ENCODE measurements at regions not wholly inside any gene's neighbourhood (a gene's known extent, or its start where the extent isn't known, plus 50 kb on each side); places are given as distances from the start of the nearest gene placed in this dataset.

DNA sequence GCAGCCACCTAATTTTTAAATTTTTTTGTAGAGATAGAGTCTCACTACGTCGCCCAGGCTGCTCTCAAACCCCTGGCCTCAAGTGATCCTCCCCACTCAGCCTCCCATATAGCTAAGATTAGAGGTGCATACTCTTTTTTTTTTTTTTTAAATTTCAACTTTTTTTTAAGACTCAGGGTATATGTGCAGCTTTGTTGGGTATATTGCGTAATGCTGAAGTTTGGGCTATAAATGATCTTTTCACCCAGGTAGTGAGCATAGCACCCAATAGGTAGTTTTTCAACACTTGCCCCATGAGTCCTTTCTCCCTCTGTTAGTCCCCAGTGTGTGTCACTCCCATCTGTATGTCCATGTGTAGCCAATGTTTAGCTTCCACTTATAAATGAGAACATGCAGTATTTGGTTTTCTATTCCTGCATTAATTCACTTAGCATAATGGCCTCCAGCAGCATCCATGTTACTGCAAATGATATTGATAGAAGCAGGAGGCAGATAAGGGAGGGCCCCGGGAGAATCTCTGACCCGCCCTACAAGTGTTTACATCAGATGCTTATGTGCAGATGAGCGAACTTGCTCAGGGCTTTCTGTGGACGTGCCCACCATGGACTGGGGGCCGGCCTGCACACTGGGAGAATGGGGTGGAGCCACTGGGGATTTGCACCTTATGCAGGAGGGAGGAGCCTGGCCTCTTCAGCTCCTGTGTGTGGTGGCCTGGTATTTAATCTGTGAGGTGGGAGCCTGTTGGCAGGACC lies 110.3 kb upstream of the ZKSCAN2 start:
- TF ChIP-seq CTCF (IDR thresholded peaks at IDR 0.05; ENCODE audit: insufficient read depth, low read depth, low read length) (no peak), EZH2 (IDR thresholded peaks at IDR 0.05; ENCODE audit: insufficient read depth, low read length) (no peak)

Data from astrocyte (in vitro differentiated cells and primary cell).